A673 (cell line): ENCODE measurements at regions not wholly inside any gene's neighbourhood (a gene's known extent, or its start where the extent isn't known, plus 50 kb on each side); places are given as distances from the start of the nearest gene placed in this dataset.

Experiments used
- BruUV-seq: library from RNA; stranded (reverse); fragments of 400-500 nt; replicated peaks from 2 replicates; lab custom pipeline; 2021; lab: Mats Ljungman, UMichigan
- CTCF ChIA-PET: fragments of 300-600 bp; sonication (Branson Sonifier 250); formaldehyde crosslinking; loops from one replicate; lab custom pipeline; 2022; ENCODE audit warnings: antibody characterized with exemption; lab: Charles Lee
- POLR2A ChIA-PET: fragments of 300-600 bp; sonication (Branson Sonifier 250); formaldehyde crosslinking; loops from one replicate; lab custom pipeline; 2022; ENCODE audit warnings: antibody characterized with exemption; ENCODE audit not compliant: low non-redundant PET; lab: Charles Lee
- DNase-seq: peaks from one replicate; pipeline ENCODE4 v3.0.0-alpha.2; 2015; ENCODE audit warnings: low spot score
- H3K27ac ChIP-seq: fragments of 200-600 bp; sonication (generic); 2 replicates; pipeline ENCODE4 v1.5.1; 2016; ENCODE audit warnings: mixed run types, low read depth, mild to moderate bottlenecking, mixed read lengths, antibody characterized with exemption, low read length; ENCODE audit not compliant: poor library complexity, severe bottlenecking
- H3K27me3 ChIP-seq: fragments of 200-600 bp; sonication (generic); replicated peaks from 2 replicates; pipeline ENCODE4 v1.6.1; 2017; ENCODE audit warnings: mixed run types, low read depth, mild to moderate bottlenecking, mixed read lengths, antibody characterized with exemption, low read length; ENCODE audit not compliant: insufficient read depth, poor library complexity
- H3K36me3 ChIP-seq: fragments of 200-600 bp; sonication (generic); 2 replicates; pipeline ENCODE4 v1.6.1; 2016; ENCODE audit warnings: mixed run types, mild to moderate bottlenecking, mixed read lengths, antibody characterized with exemption, low read length; ENCODE audit not compliant: insufficient read depth, poor library complexity, severe bottlenecking
- H3K4me1 ChIP-seq: fragments of 200-600 bp; sonication (generic); 2 replicates; pipeline ENCODE4 v1.6.1; 2017; ENCODE audit warnings: mixed run types, mild to moderate bottlenecking, mixed read lengths, antibody characterized with exemption, low read length; ENCODE audit not compliant: insufficient read depth, poor library complexity, severe bottlenecking
- H3K4me3 ChIP-seq: fragments of 200-600 bp; sonication (generic); 2 replicates; pipeline ENCODE4 v1.5.1; 2016; ENCODE audit warnings: low read depth, mixed run types, mild to moderate bottlenecking, mixed read lengths, low read length; ENCODE audit not compliant: poor library complexity, severe bottlenecking
- H3K9me3 ChIP-seq: fragments of 200-600 bp; sonication (generic); 2 replicates; pipeline ENCODE4 v1.6.1; 2016; ENCODE audit warnings: mixed run types, low read depth, mild to moderate bottlenecking, mixed read lengths, antibody characterized with exemption, low read length; ENCODE audit not compliant: poor library complexity, severe bottlenecking
- EZH2 ChIP-seq: fragments of 200-600 bp; sonication (generic); IDR thresholded peaks from 2 replicates; pipeline ENCODE4 v1.6.1; 2017; ENCODE audit warnings: borderline replicate concordance, low read depth, mild to moderate bottlenecking, mixed read lengths, antibody characterized with exemption, low read length; ENCODE audit not compliant: poor library complexity, severe bottlenecking
- intact Hi-C: fragments of 100-400 bp; cut with micrococcal nuclease; formaldehyde crosslinking; loops from one replicate; pipeline ENCODE4 v1.10.0; 2022; ENCODE audit not compliant: unreplicated experiment
- TF ChIP-seq, protein P1 (sequence below): fragments of 300-800, 200-600 bp; sonication (generic); conservative IDR thresholded peaks from 2 replicates; pipeline ENCODE4 v1.5.1; 2017; ENCODE audit warnings: low read depth, mild to moderate bottlenecking, antibody characterized with exemption, low read length, moderate library complexity, mixed read lengths

GRCh38 chr2:56109994-56110393, 73.8 kb upstream of the CCDC85A start:
- DNase-seq, result no peak
- ChIA-PET CTCF (no interaction called here), POLR2A (no interaction called here)
- no peaks in the 10 kb centered on the region for H3K36me3 ChIP-seq
- H3K27me3 ChIP-seq, result peaks cover 24% of the 10 kb centered on the region
- no peak for TF ChIP-seq EZH2
- TF ChIP-seq, protein P1, sequence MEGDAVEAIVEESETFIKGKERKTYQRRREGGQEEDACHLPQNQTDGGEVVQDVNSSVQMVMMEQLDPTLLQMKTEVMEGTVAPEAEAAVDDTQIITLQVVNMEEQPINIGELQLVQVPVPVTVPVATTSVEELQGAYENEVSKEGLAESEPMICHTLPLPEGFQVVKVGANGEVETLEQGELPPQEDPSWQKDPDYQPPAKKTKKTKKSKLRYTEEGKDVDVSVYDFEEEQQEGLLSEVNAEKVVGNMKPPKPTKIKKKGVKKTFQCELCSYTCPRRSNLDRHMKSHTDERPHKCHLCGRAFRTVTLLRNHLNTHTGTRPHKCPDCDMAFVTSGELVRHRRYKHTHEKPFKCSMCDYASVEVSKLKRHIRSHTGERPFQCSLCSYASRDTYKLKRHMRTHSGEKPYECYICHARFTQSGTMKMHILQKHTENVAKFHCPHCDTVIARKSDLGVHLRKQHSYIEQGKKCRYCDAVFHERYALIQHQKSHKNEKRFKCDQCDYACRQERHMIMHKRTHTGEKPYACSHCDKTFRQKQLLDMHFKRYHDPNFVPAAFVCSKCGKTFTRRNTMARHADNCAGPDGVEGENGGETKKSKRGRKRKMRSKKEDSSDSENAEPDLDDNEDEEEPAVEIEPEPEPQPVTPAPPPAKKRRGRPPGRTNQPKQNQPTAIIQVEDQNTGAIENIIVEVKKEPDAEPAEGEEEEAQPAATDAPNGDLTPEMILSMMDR, result no peak
- intact Hi-C loops, result no loop called here
- no TSS peak for BruUV-seq
- H3K4me3 ChIP-seq, result no peak overlapping the region
- no peaks in the 10 kb centered on the region for H3K4me1 ChIP-seq
- no peaks in the 10 kb centered on the region for H3K9me3 ChIP-seq
- H3K27ac ChIP-seq, result no peak overlapping the region

DNA sequence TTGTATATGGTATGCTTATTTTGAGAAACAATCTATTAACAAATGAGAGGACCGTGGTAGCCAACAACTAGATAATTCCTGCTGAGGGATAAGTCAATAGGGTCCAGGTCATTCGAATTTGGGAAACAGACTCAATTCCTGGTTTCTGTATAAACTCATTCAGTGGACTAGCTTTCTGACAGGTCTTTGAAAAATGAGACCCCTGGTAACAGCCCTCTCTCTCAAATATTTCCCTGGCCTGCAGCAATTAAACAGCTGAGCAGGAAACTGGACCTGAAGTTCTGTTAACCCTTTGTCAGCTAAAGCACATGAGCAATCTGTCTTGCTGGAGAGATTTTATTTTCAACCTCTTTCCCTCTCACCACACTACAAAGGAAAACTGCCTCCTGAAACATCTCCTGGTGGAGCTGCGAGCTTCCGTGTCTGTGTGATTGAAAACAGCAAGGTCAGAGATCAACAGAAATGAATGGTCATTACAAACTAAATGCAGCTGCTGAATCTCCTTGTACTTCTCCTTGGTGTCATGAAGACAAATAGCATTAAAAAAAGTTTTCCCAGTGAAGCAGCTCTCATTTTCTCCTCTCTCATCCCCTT, 70.3 kb upstream of the CCDC85A start:
- Histone ChIP-seq H3K4me3 (no peak overlapping the region), H3K4me1 (no peaks in the 10 kb centered on the region), H3K27me3 (peaks cover 37% of the 10 kb centered on the region), H3K9me3 (no peaks in the 10 kb centered on the region), H3K36me3 (no peaks in the 10 kb centered on the region), H3K27ac (no peak overlapping the region)
- intact Hi-C loops, result no loop called here
- POLR2A ChIA-PET, result no interaction called here
- TF ChIP-seq, protein P1, result no peak
- no peak for TF ChIP-seq EZH2
- DNase-seq, result no peak
- BruUV-seq, result no TSS peak
- CTCF ChIA-PET, result no interaction called here

DNA sequence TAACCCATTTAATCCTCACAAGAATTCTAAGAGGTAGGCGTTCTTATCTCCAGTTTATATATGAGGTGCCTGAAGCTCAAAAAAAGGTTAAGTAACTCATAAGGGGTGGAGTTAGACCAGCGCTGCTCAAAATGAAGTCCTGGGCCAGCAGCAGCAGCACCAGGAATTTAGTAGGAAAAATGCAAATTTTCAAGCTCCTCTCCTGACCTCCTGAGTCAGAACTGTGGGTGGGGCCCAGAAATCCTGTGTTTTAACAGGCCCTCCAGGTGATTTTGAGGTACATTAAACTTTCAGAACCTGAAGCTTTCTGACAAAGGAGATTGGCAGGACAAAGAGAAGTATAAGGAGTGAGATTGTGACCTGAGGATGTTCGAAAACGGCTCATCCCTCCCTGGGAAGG, 66.0 kb upstream of the CCDC85A start:
- H3K36me3 ChIP-seq, result no peaks in the 10 kb centered on the region
- ChIA-PET CTCF (no interaction called here), POLR2A (no interaction called here)
- peaks cover 34% of the 10 kb centered on the region for H3K27me3 ChIP-seq
- no peak for TF ChIP-seq EZH2
- TF ChIP-seq, protein P1, result no peak
- H3K9me3 ChIP-seq, result no peaks in the 10 kb centered on the region
- intact Hi-C loops, result no loop called here
- no peak overlapping the region for H3K27ac ChIP-seq
- DNase-seq, result no peak
- no peaks in the 10 kb centered on the region for H3K4me1 ChIP-seq
- no TSS peak for BruUV-seq
- no peak overlapping the region for H3K4me3 ChIP-seq
